ENCODE measurements at regions not wholly inside any gene's neighbourhood (a gene's known extent, or its start where the extent isn't known, plus 50 kb on each side); places are given as distances from the start of the nearest gene placed in this dataset.

DNA sequence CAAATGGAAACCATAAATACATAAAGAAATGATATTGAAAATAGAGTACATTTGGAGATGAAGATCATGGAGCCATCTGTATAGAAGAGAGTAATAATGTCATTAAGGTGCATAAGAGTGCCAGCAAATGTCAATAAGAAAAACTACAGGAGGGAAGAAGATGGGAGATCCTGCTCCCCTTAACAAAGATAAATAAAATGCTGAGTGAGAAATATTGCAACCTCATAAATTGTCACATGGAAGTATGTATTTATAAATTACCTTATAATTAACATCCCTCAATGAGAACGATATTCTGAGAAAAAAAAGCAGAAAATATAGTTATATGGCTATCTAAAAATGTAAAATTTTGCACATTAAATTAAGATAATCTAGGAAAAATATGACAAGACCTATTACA is 155.2 kb upstream of the PRSS1 start:
- TF ChIP-seq, protein P1, sequence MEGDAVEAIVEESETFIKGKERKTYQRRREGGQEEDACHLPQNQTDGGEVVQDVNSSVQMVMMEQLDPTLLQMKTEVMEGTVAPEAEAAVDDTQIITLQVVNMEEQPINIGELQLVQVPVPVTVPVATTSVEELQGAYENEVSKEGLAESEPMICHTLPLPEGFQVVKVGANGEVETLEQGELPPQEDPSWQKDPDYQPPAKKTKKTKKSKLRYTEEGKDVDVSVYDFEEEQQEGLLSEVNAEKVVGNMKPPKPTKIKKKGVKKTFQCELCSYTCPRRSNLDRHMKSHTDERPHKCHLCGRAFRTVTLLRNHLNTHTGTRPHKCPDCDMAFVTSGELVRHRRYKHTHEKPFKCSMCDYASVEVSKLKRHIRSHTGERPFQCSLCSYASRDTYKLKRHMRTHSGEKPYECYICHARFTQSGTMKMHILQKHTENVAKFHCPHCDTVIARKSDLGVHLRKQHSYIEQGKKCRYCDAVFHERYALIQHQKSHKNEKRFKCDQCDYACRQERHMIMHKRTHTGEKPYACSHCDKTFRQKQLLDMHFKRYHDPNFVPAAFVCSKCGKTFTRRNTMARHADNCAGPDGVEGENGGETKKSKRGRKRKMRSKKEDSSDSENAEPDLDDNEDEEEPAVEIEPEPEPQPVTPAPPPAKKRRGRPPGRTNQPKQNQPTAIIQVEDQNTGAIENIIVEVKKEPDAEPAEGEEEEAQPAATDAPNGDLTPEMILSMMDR (conservative IDR thresholded peaks at IDR 0.05; ENCODE audit: low read depth in 2 of 2), result no peak
- TF ChIP-seq JUNB (IDR thresholded peaks at IDR 0.05; ENCODE audit: unreplicated experiment) (no peak), POLR2AphosphoS5 (IDR thresholded peaks at IDR 0.05; ENCODE audit: low read depth) (no peak), EZH2 (IDR thresholded peaks at IDR 0.05; ENCODE audit: low read depth, unreplicated experiment) (no peak)

Data from GM23338 (cell line).